ENCODE measurements at regions not wholly inside any gene's neighbourhood (a gene's known extent, or its start where the extent isn't known, plus 50 kb on each side); places are given as distances from the start of the nearest gene placed in this dataset.

DNA sequence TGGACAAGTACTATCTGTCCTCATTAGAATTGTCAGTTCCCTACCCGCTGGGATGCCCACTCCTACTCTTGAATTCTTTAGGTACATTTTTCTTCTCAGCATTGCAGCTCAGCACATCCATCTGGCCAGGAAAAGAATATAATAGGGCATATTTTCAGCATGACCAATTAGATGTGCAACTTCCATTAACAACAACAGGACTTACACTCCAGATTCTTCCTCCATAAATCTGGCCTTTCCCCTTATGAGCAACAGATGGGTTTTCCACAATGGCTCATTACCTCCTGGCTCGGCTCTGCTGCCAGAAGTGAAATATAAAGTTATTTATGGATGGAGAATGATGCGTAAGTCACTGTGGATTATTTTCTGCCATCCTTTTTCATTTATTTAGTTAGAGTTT lies 443.8 kb upstream of the TGFBR2 start:
- Histone ChIP-seq H3F3A (replicated peaks; ENCODE audit: low read depth) (no peaks in the 10 kb centered on the region), H4K20me1 (replicated peaks; ENCODE audit: insufficient read depth) (no peaks in the 10 kb centered on the region), H3K27me3 (ENCODE audit: insufficient read depth) (no peaks in the 10 kb centered on the region), H2AFZ (no peak overlapping the region), H3K36me3 (ENCODE audit: insufficient read depth) (no peaks in the 10 kb centered on the region), H3K4me1 (ENCODE audit: insufficient read depth) (no peaks in the 10 kb centered on the region; the same call in 1 of the 2 replicates), H3K27ac (ENCODE audit: low read depth) (no peak overlapping the region), H3K4me3 (no peak overlapping the region), H3K9me2 (ENCODE audit: insufficient read depth) (no peaks in the 10 kb centered on the region), H3K79me2 (replicated peaks; ENCODE audit: insufficient read depth) (no peaks in the 10 kb centered on the region), H3K4me2 (no peak overlapping the region)
- Mint-ChIP-seq H3K27ac (no peak overlapping the region), H3K36me3 (ENCODE audit: low read depth) (no peaks in the 10 kb centered on the region), H3K9me3 (peaks cover 3% of the 10 kb centered on the region; the same call in 2 of the 3 replicates), H3K27me3 (ENCODE audit: insufficient read depth, low read depth, poor library complexity) (no peaks in the 10 kb centered on the region), H3K4me1 (peaks cover 1% of the 10 kb centered on the region; the same call in 2 of the 3 replicates), H3K4me3 (no peak overlapping the region)
- TF ChIP-seq EZH2phosphoT487 (IDR thresholded peaks at IDR 0.05; ENCODE audit: unreplicated experiment) = no peak
- TF ChIP-seq POLR2AphosphoS5 (IDR thresholded peaks at IDR 0.05; ENCODE audit: low read depth) = no peak
- TF ChIP-seq CREB1 (CRISPR knock-in tag; IDR thresholded peaks at IDR 0.05; ENCODE audit: low read depth) = no peak
- no peak for TF ChIP-seq EZH2 (IDR thresholded peaks at IDR 0.05; ENCODE audit: low read depth, unreplicated experiment)
- no peak for TF ChIP-seq ZNF331 (CRISPR knock-in tag; IDR thresholded peaks at IDR 0.05; ENCODE audit: low read depth)
- ATAC-seq (no peak), DNase-seq (ENCODE audit: low spot score) (no peak)

DNA sequence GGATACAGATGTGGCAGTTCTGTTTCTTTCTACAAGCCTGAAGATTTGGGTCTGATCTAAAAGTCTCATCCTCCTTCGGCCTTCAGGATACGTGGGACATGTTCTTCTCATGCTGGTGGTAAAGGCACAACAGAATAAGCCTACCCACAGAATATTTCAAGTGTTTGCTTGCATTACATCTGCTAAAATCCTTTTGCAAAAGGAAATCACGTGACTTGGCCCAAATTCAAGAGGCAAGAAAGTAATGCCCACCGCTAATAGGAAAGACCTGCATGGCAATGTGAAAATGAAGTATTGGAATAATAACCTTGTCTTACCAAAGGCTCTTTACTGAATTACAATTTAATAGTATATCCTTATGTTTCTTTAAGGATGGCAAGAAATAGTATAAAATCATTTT lies 439.9 kb upstream of the TGFBR2 start:
- no peak overlapping the region for H3K4me3 ChIP-seq
- H3K36me3 ChIP-seq (ENCODE audit: insufficient read depth) = no peaks in the 10 kb centered on the region
- Mint-ChIP-seq H3K4me3 (no peak overlapping the region), H3K9me3 (no peaks in the 10 kb centered on the region), H3K27ac (no peak overlapping the region), H3K4me1 (peaks cover 10% of the 10 kb centered on the region; the same call in 2 of the 3 replicates), H3K36me3 (ENCODE audit: low read depth) (no peaks in the 10 kb centered on the region), H3K27me3 (ENCODE audit: insufficient read depth, low read depth, poor library complexity) (no peaks in the 10 kb centered on the region)
- ATAC-seq = no peak
- no peak for TF ChIP-seq ZNF331 (CRISPR knock-in tag; IDR thresholded peaks at IDR 0.05; ENCODE audit: low read depth)
- TF ChIP-seq, protein P1, sequence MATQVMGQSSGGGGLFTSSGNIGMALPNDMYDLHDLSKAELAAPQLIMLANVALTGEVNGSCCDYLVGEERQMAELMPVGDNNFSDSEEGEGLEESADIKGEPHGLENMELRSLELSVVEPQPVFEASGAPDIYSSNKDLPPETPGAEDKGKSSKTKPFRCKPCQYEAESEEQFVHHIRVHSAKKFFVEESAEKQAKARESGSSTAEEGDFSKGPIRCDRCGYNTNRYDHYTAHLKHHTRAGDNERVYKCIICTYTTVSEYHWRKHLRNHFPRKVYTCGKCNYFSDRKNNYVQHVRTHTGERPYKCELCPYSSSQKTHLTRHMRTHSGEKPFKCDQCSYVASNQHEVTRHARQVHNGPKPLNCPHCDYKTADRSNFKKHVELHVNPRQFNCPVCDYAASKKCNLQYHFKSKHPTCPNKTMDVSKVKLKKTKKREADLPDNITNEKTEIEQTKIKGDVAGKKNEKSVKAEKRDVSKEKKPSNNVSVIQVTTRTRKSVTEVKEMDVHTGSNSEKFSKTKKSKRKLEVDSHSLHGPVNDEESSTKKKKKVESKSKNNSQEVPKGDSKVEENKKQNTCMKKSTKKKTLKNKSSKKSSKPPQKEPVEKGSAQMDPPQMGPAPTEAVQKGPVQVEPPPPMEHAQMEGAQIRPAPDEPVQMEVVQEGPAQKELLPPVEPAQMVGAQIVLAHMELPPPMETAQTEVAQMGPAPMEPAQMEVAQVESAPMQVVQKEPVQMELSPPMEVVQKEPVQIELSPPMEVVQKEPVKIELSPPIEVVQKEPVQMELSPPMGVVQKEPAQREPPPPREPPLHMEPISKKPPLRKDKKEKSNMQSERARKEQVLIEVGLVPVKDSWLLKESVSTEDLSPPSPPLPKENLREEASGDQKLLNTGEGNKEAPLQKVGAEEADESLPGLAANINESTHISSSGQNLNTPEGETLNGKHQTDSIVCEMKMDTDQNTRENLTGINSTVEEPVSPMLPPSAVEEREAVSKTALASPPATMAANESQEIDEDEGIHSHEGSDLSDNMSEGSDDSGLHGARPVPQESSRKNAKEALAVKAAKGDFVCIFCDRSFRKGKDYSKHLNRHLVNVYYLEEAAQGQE (IDR thresholded peaks at IDR 0.05; ENCODE audit: unreplicated experiment) = no peak
- TF ChIP-seq EZH2phosphoT487 (IDR thresholded peaks at IDR 0.05; ENCODE audit: unreplicated experiment) = no peak
- TF ChIP-seq, protein P2, sequence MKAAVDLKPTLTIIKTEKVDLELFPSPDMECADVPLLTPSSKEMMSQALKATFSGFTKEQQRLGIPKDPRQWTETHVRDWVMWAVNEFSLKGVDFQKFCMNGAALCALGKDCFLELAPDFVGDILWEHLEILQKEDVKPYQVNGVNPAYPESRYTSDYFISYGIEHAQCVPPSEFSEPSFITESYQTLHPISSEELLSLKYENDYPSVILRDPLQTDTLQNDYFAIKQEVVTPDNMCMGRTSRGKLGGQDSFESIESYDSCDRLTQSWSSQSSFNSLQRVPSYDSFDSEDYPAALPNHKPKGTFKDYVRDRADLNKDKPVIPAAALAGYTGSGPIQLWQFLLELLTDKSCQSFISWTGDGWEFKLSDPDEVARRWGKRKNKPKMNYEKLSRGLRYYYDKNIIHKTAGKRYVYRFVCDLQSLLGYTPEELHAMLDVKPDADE (IDR thresholded peaks at IDR 0.05) = no peak
- H3K27me3 ChIP-seq (ENCODE audit: insufficient read depth) = no peaks in the 10 kb centered on the region
- H3K4me2 ChIP-seq = no peak overlapping the region
- H3K79me2 ChIP-seq (replicated peaks; ENCODE audit: insufficient read depth) = no peaks in the 10 kb centered on the region
- no peak for DNase-seq (ENCODE audit: low spot score)
- no peaks in the 10 kb centered on the region for H4K20me1 ChIP-seq (replicated peaks; ENCODE audit: insufficient read depth)
- H3K27ac ChIP-seq (ENCODE audit: low read depth) = no peak overlapping the region
- no peak overlapping the region for H2AFZ ChIP-seq
- H3K4me1 ChIP-seq (ENCODE audit: insufficient read depth) = peaks cover 11% of the 10 kb centered on the region; the same call in 1 of the 2 replicates
- no peaks in the 10 kb centered on the region for H3K9me2 ChIP-seq (ENCODE audit: insufficient read depth)
- no peaks in the 10 kb centered on the region for H3F3A ChIP-seq (replicated peaks; ENCODE audit: low read depth)

Measured in GM23338 (cell line).